Bronchial epithelial cell (primary cell): ENCODE measurements at regions not wholly inside any gene's neighbourhood (a gene's known extent, or its start where the extent isn't known, plus 50 kb on each side); places are given as distances from the start of the nearest gene placed in this dataset.

ENCODE experiments used
- DNase-seq: peaks from one replicate; pipeline ENCODE4 v3.0.0-alpha.2; 2010; ENCODE audit warnings: low read depth
- FAIRE-seq: peaks from 2 replicates; lab custom pipeline; 2011; peaks lifted over from hg19 to GRCh38; lab: Jason Lieb, UNC
- H3K27me3 ChIP-seq: 2 replicates; pipeline ENCODE4 v1.5.1; 2011; ENCODE audit warnings: low read length; ENCODE audit not compliant: control insufficient read depth, insufficient read depth
- H3K36me3 ChIP-seq: 2 replicates; pipeline ENCODE4 v1.5.1; 2011; ENCODE audit warnings: low read length; ENCODE audit not compliant: control insufficient read depth, insufficient read depth
- H3K4me3 ChIP-seq: 2 replicates; pipeline ENCODE4 v1.5.1; 2011; ENCODE audit warnings: mild to moderate bottlenecking, low read depth, low read length, control low read depth
- TF ChIP-seq, protein P1 (sequence below): IDR thresholded peaks from 2 replicates; pipeline ENCODE4 v1.5.1; 2011; ENCODE audit warnings: mild to moderate bottlenecking, moderate library complexity, low read length, control low read depth, inconsistent platforms; ENCODE audit not compliant: insufficient read depth, severe bottlenecking

GRCh38 chr9:96069629-96070220 is 194.2 kb downstream of the ERCC6L2 start:
- FAIRE-seq (no peak), DNase-seq (no peak)
- Histone ChIP-seq H3K36me3 (no peaks in the 10 kb centered on the region), H3K27me3 (no peaks in the 10 kb centered on the region), H3K4me3 (no peak overlapping the region)
- TF ChIP-seq, protein P1, sequence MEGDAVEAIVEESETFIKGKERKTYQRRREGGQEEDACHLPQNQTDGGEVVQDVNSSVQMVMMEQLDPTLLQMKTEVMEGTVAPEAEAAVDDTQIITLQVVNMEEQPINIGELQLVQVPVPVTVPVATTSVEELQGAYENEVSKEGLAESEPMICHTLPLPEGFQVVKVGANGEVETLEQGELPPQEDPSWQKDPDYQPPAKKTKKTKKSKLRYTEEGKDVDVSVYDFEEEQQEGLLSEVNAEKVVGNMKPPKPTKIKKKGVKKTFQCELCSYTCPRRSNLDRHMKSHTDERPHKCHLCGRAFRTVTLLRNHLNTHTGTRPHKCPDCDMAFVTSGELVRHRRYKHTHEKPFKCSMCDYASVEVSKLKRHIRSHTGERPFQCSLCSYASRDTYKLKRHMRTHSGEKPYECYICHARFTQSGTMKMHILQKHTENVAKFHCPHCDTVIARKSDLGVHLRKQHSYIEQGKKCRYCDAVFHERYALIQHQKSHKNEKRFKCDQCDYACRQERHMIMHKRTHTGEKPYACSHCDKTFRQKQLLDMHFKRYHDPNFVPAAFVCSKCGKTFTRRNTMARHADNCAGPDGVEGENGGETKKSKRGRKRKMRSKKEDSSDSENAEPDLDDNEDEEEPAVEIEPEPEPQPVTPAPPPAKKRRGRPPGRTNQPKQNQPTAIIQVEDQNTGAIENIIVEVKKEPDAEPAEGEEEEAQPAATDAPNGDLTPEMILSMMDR: no peak

DNA sequence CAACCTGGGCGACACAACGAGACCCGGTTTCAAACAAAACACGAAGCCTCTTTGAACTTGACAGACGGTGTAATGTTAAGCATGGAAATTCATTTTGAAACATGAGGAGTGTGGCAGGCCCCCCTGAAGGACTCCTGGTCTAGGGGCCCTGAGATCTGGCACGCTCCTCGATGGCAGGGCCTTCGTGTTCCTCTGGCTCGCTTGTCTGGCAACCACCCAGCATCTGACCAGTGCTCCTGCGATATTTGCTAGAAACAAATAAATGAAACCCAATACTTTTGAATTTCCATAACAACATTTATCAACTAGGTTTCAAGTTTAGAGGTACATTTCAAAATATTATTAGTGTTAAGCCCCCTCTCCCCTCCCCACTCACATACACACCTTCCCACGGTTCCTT is 193.0 kb downstream of the ERCC6L2 start:
- Histone ChIP-seq H3K4me3 (no peak overlapping the region), H3K36me3 (no peaks in the 10 kb centered on the region), H3K27me3 (no peaks in the 10 kb centered on the region)
- FAIRE-seq (no peak), DNase-seq (no peak)
- TF ChIP-seq, protein P1: no peak

GRCh38 chr9:96067600-96067999 is 192.1 kb downstream of the ERCC6L2 start:
- DNase-seq (no peak), FAIRE-seq (no peak)
- TF ChIP-seq, protein P1: no peak
- no peak overlapping the region for H3K4me3 ChIP-seq
- H3K27me3 ChIP-seq: no peaks in the 10 kb centered on the region
- no peaks in the 10 kb centered on the region for H3K36me3 ChIP-seq

DNA sequence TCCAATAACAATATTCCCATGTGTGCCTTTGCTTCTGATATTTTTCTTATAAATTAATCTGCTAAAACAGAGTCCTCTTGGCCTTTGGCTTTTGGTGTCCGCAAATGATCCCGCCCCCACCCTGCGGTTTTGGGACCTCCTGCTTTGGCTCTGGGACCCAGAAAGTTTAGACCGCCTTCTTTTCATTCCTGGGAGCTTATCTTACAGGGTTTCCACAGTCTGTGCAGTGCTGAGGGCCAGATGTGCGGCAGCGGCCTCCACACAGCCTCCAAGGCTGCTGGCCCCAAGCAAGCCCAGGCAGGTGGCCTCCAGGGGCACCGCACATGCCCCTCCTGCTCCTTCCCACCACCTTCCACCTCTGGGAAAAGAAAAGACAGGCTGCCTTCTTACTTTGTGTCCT is 191.5 kb downstream of the ERCC6L2 start:
- Histone ChIP-seq H3K36me3 (no peaks in the 10 kb centered on the region), H3K27me3 (no peaks in the 10 kb centered on the region), H3K4me3 (no peak overlapping the region)
- no peak for FAIRE-seq
- TF ChIP-seq, protein P1: no peak
- no peak for DNase-seq

GRCh38 chr9:96065482-96066251 is 190.2 kb downstream of the ERCC6L2 start:
- Histone ChIP-seq H3K36me3 (no peaks in the 10 kb centered on the region), H3K4me3 (no peak overlapping the region), H3K27me3 (no peaks in the 10 kb centered on the region)
- DNase-seq: no peak
- TF ChIP-seq, protein P1: no peak
- FAIRE-seq: no peak
